ENCODE measurements at regions not wholly inside any gene's neighbourhood (a gene's known extent, or its start where the extent isn't known, plus 50 kb on each side); places are given as distances from the start of the nearest gene placed in this dataset.

DNA sequence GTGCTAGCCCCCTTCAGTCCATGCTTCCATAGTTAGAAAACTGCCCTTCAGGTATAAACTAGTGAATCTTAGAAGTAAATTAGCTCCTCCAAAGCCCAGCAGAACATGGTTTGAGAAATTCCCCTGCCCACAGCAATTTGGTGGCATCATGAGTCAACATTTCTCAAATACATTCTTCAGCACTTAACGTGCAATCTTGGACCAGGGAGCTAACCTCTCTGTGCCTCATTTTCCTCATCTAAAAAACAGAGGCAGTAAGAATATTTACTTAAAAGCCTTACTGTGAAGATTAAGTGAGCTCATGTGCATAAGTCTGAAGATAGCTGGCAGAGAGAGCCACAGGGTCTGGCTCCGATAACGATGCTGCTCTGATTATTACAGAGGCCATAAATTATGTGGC, 800.7 kb upstream of the AMELY start:
- Histone ChIP-seq H3K36me3 (ENCODE audit: control insufficient read depth, insufficient read depth, low read length) (no peaks in the 10 kb centered on the region), H3K4me1 (ENCODE audit: control insufficient read depth, insufficient read depth, low read length) (no peaks in the 10 kb centered on the region), H3K9me3 (ENCODE audit: control insufficient read depth, low read length) (no peaks in the 10 kb centered on the region), H3K4me3 (ENCODE audit: low read length) (no peak overlapping the region), H3K9ac (ENCODE audit: extremely low read depth, low read length, poor library complexity, severe bottlenecking) (no peak overlapping the region), H3K27ac (ENCODE audit: low read depth, low read length) (no peak overlapping the region), H3K27me3 (ENCODE audit: control insufficient read depth, insufficient read depth, low read length, poor library complexity, severe bottlenecking) (no peaks in the 10 kb centered on the region)
- DNase-seq = no peak
- 80 to 92% methylated on average over 1 to 3 of the region's 3 CpGs for WGBS, 2 experiments (ENCODE audit: insufficient coverage in 1 of 2, insufficient read length in 1 of 2)
- no peaks in the 10 kb centered on the region for H3K9me3 Mint-ChIP-seq
- no peak overlapping the region for H3K4me3 Mint-ChIP-seq
- no peaks in the 10 kb centered on the region for H3K27me3 Mint-ChIP-seq (ENCODE audit: insufficient read depth)
- no peak overlapping the region for H3K27ac Mint-ChIP-seq
- no peak for TF ChIP-seq CTCF (conservative IDR thresholded peaks at IDR 0.05)
- no peaks in the 10 kb centered on the region for H3K4me1 Mint-ChIP-seq
- no peaks in the 10 kb centered on the region for H3K36me3 Mint-ChIP-seq (ENCODE audit: low read depth)

DNA sequence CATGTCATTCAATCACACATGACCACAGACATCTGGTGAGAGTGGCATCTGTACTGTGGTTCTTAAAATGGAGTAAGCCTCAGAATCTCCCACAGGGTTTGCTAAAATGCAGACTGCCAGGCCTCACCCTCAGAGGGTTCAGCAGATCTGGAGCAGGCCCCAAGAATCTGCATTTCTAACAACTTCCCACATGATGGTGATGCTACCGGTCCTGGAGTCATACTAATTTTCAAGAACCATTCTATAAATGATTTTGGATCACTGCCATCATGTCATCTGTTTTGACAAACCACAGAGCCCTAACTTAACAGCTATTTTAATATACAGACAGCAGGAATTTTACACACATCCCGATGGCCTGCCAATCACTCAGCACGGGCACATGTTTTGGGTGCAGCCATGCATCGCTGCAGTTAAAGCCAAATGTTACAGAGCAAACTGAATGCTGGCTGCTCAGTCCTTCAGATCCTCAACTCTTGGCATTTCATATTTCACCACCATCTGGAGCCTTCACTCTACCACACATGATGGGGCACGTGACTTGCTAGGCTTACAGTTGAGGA, 792.1 kb upstream of the AMELY start:
- H3K4me3 ChIP-seq (ENCODE audit: low read length) = no peak overlapping the region
- no peak overlapping the region for H3K9ac ChIP-seq (ENCODE audit: extremely low read depth, low read length, poor library complexity, severe bottlenecking)
- no peak for TF ChIP-seq CTCF (conservative IDR thresholded peaks at IDR 0.05)
- H3K4me1 ChIP-seq (ENCODE audit: control insufficient read depth, insufficient read depth, low read length) = no peaks in the 10 kb centered on the region
- DNase-seq = no peak
- Mint-ChIP-seq H3K4me3 (no peak overlapping the region), H3K36me3 (ENCODE audit: low read depth) (no peaks in the 10 kb centered on the region), H3K27me3 (ENCODE audit: insufficient read depth) (no peaks in the 10 kb centered on the region), H3K4me1 (no peaks in the 10 kb centered on the region), H3K9me3 (no peaks in the 10 kb centered on the region), H3K27ac (no peak overlapping the region)
- H3K9me3 ChIP-seq (ENCODE audit: control insufficient read depth, low read length) = no peaks in the 10 kb centered on the region
- H3K27me3 ChIP-seq (ENCODE audit: control insufficient read depth, insufficient read depth, low read length, poor library complexity, severe bottlenecking) = no peaks in the 10 kb centered on the region
- H3K27ac ChIP-seq (ENCODE audit: low read depth, low read length) = no peak overlapping the region
- no peaks in the 10 kb centered on the region for H3K36me3 ChIP-seq (ENCODE audit: control insufficient read depth, insufficient read depth, low read length)
- WGBS, 2 experiments (ENCODE audit: insufficient coverage in 1 of 2, insufficient read length in 1 of 2) = 92 to 100% methylated on average over 1 to 5 of the region's 5 CpGs

DNA sequence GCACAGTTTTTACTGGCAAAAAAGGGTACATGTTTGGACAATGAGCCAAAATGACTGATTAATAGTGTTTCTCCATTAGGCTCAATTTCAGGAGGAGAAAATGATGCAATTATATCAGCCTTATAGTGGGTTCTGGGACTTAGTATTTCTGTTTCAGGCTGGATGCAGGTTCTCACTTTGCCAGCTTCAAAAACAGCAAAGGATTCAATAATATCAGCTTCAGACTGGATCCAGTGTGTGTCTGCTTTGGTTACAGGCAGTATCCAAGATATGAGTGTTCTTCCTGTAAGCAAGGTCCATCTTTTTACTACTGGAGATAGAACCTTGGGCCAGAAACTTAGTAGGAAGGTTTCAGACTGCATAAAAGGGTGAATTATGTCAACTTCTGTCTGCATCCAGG, 790.9 kb upstream of the AMELY start:
- Histone ChIP-seq H3K27ac (ENCODE audit: low read depth, low read length) (no peak overlapping the region), H3K9me3 (ENCODE audit: control insufficient read depth, low read length) (no peaks in the 10 kb centered on the region), H3K9ac (ENCODE audit: extremely low read depth, low read length, poor library complexity, severe bottlenecking) (no peak overlapping the region), H3K36me3 (ENCODE audit: control insufficient read depth, insufficient read depth, low read length) (no peaks in the 10 kb centered on the region), H3K4me3 (ENCODE audit: low read length) (no peak overlapping the region), H3K27me3 (ENCODE audit: control insufficient read depth, insufficient read depth, low read length, poor library complexity, severe bottlenecking) (no peaks in the 10 kb centered on the region), H3K4me1 (ENCODE audit: control insufficient read depth, insufficient read depth, low read length) (no peaks in the 10 kb centered on the region)
- no peak for DNase-seq
- TF ChIP-seq CTCF (conservative IDR thresholded peaks at IDR 0.05) = no peak
- H3K9me3 Mint-ChIP-seq = no peaks in the 10 kb centered on the region
- no peak overlapping the region for H3K27ac Mint-ChIP-seq
- no peak overlapping the region for H3K4me3 Mint-ChIP-seq
- no peaks in the 10 kb centered on the region for H3K4me1 Mint-ChIP-seq
- no peaks in the 10 kb centered on the region for H3K27me3 Mint-ChIP-seq (ENCODE audit: insufficient read depth)
- no peaks in the 10 kb centered on the region for H3K36me3 Mint-ChIP-seq (ENCODE audit: low read depth)
